Endothelial cell of umbilical vein (primary cell): ENCODE measurements at regions not wholly inside any gene's neighbourhood (a gene's known extent, or its start where the extent isn't known, plus 50 kb on each side); places are given as distances from the start of the nearest gene placed in this dataset.

Experiments
- CTCF ChIP-seq, 2 donors: IDR thresholded peaks; 1 replicate in 1 of 2; 2 replicates in 1 of 2; pipeline ENCODE4 v1.5.1; 2011; ENCODE audit warnings: low read length in 2 of 2, mild to moderate bottlenecking in 2 of 2, moderate library complexity in 2 of 2, control low read depth in 1 of 2, inconsistent platforms in 1 of 2, low read depth in 1 of 2; ENCODE audit not compliant: insufficient read depth in 1 of 2; ENCODE audit errors: extremely low read depth in 1 of 2
- EZH2 ChIP-seq: IDR thresholded peaks from 2 replicates; pipeline ENCODE4 v1.6.1; 2012; ENCODE audit warnings: borderline replicate concordance, low read depth, mild to moderate bottlenecking, moderate library complexity, low read length, inconsistent platforms; ENCODE audit not compliant: severe bottlenecking
- FOS ChIP-seq: IDR thresholded peaks from 2 replicates; pipeline ENCODE4 v1.6.1; 2011; ENCODE audit warnings: mild to moderate bottlenecking, low read length, moderate library complexity, borderline replicate concordance; ENCODE audit not compliant: insufficient read depth
- MAX ChIP-seq: IDR thresholded peaks from 2 replicates; pipeline ENCODE4 v1.6.1; 2011; ENCODE audit not compliant: insufficient read depth, insufficient read length
- POLR2A ChIP-seq: IDR thresholded peaks from 2 replicates; pipeline ENCODE4 v1.6.1; 2012; ENCODE audit warnings: low read depth, mild to moderate bottlenecking, control low read depth, low read length
- POLR2AphosphoS5 ChIP-seq: IDR thresholded peaks from 2 replicates; pipeline ENCODE4 v1.6.1; 2012; ENCODE audit warnings: low read depth, mild to moderate bottlenecking, control low read depth, low read length, moderate library complexity; ENCODE audit not compliant: insufficient read depth

GRCh38 chr5:64453405-64453804 is 52.4 kb upstream of the RGS7BP start:
- no peak for TF ChIP-seq CTCF (IDR thresholded peaks at IDR 0.05; ENCODE audit: extremely low read depth in 1 of 2, insufficient read depth in 1 of 2, low read depth in 1 of 2, low read length in 2 of 2)
- no peak for TF ChIP-seq POLR2AphosphoS5
- no peak for TF ChIP-seq MAX
- TF ChIP-seq POLR2A, result no peak
- TF ChIP-seq EZH2, result no peak
- TF ChIP-seq FOS, result no peak
